IPS-NIHi7 (cell line): ENCODE measurements at regions not wholly inside any gene's neighbourhood (a gene's known extent, or its start where the extent isn't known, plus 50 kb on each side); places are given as distances from the start of the nearest gene placed in this dataset.

Experiments used
- DNase-seq: peaks from one replicate; pipeline ENCODE4 v3.0.0; 2012; ENCODE audit warnings: mixed read lengths; ENCODE audit errors: extremely low spot score

DNA sequence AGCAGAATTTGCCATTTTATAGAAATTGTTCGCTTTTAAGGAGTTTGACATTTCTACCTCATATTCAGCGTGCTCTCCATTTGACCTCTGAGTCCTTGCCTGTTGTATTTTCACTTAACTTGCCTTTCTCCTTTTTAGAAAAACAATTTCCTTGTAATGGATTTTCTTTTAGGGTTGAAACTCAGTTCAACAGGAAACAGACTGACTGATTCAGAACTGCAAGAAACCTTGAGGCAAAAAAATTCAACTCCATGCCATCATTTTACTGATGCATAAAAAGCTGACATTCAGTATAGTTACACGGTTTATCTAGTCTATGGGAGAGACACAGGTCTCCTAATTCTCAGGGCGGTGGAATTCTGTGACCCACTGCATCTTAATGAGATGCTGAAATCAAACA is 59.8 kb downstream of the MRPS30 start:
- no peak for DNase-seq

- DNase-seq: no peak
These were observed 61.2 kb downstream of the MRPS30 start for GRCh38 chr5:44869928-44870327.

GRCh38 chr5:44870430-44870829 is 61.7 kb downstream of the MRPS30 start:
- DNase-seq: no peak

- DNase-seq: no peak
These were observed 62.7 kb downstream of the MRPS30 start for GRCh38 chr5:44871401-44871800.

- DNase-seq: no peak
These were observed 67.2 kb downstream of the MRPS30 start for GRCh38 chr5:44875661-44876605.

DNA sequence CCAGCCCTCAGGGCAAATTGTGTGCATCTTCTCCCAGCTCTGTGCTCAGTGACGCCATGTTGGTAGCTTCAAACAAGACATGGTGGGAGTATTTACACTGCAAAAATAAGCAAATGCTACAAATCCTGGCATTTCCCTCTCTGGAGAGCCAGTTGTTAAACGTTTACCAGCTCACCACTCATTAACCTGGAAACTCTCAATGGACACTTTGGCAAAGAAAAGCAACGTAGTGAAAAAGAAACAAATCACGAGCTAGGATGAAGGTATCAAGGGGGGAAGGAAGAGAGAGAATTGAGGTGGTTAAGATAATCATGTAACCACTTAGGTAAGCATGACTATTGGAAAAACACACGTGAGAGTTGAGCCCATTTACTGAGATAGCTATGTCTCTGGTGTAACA is 72.5 kb downstream of the MRPS30 start:
- no peak for DNase-seq

DNA sequence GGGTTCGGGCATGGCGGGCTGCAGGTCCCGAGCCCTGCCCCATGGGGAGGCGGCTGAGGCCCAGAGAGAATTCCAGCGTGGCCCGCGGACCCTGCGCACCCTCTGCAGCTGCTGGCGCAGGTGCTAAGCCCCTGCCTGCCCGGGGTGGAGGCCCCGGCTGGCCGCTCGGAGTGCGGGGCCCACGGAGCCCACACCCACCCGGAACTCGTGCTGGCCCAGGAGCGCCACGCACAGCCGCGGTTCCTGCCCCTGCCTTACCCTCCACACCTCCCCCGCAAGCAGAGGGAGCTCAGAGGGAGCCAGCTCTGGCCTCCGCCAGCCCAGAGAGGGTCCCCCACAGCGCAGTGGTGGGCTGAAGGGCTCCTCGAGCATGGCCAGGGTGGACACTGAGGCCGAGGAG is 75.3 kb downstream of the MRPS30 start:
- no peak for DNase-seq

GRCh38 chr5:44885903-44886302 is 77.2 kb downstream of the MRPS30 start:
- no peak for DNase-seq

- DNase-seq: no peak
These were observed 79.0 kb downstream of the MRPS30 start for GRCh38 chr5:44887722-44888121.

DNA sequence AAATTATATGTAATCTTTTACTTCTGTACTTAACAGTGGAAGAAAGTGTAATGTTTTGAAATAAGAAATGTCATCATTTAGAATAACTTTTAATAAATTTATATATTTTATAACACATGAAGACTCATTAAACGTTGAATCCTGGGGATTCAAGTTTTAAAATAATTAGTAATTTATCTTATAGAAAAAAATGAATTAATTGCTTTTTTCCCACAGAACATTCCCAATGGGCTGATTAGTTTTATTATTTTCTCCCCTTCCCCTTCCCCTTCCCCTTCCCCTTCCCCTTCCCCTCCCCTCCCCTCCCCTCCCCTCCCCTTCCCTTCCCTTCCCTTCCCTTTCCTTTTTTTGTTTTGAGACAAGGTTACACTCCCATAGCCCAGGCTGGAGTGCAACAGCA is 79.7 kb downstream of the MRPS30 start:
- DNase-seq: no peak

DNA sequence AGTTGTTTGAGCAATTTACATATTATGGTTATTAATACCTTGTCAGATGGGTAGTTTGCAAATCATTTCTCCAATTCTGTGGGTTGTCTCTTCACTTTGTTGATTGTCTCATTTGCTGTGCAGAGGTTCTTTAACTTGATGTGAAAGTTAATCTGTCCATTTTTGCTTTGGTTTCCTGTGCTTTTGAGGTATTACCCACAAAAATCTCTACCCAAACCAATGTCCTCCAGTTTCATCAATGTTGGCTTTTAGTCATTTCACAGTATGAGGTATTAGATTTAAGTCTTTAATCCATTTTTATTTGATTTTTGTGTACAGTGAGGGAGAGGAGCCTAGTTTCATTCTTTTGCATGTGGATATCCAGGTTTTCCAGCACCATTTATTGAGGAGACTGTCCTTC is 82.4 kb downstream of the MRPS30 start:
- DNase-seq: no peak

DNA sequence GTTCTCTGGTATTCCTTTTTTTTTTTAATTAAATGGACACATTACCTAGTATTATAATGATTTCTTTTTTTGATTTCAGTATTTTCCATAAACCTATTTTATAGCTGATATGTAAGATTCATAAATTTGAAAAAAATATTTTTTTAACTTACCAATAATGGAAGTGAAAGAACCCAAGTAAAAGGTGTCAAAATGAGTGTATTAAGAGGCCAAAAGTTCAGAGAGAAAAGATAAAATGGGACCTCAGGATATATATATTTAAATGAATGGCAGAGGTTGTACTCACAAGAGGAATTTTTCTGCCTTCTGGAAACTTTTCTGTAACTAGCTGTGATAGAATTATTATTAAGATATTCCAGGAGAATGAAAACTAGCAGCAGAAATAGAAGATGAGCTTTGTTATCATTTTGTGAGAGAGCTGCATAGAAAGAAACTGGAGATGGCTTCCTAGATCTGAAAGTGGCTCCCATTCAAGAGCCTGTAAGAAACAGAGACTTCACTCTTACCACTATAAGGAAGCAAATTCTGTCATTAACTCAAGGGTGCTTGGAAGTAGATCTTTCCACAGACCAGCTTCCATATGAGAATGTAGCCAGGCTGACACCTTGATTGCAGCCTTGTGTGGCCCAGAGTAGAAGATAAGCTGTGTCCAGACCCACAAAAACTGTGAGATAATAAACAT is 91.7 kb downstream of the MRPS30 start:
- DNase-seq: no peak

DNA sequence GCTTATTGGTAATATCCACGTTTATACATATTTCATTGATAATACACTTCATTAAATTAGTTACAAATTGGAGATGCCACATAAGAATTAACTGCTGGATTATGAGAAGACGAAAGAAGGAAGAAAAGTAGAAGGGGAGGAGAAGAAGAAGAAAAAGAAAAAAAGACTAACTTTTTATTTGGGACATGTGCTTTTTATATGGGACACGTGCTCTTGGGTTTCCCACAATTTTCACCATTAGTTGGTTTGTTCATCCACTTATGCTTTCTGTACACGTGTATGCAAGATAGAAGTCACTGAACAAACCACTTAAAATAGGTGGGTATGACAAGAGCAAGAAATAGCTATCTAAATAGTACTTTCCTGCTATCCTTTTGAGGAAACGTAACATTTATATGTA is 98.6 kb downstream of the MRPS30 start:
- DNase-seq: no peak

DNA sequence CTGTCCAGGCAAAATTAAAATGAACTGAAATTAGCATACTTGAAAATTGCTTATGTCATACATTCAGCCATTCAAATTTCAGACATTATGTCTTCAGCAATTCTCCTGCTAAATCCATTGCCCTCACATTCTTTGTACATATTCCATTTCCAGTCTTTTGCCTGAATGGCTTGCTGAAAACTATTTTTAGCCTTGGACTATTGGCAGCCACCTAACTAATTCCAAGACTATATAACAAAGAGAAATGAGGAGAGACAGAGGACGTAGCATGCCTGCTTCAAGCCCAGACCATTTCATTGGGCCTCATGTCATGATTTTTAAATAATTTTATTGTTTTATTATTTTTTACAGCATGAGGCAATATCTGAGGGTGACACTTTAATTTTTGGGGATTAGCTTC is 100.3 kb downstream of the MRPS30 start:
- no peak for DNase-seq

DNA sequence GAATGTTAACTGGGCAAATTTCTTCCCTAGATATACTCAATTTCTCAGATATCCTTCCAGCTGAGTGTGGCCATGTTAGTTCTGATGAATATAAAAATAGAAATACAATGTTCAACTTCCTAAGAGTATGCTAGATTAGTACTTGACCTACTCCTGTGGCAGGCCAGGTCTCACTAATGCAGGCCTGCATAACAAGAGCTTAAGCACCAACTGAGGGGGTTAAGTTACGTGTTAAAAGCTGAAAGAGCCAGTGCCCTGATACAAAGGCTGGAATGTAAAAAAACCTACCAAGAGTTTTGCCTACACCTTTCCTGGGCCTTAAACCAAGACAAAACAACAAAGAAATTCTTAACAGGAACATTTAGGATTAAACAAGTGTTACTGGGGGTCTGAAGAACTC is 102.8 kb downstream of the MRPS30 start:
- DNase-seq: peak; percentile 14

DNA sequence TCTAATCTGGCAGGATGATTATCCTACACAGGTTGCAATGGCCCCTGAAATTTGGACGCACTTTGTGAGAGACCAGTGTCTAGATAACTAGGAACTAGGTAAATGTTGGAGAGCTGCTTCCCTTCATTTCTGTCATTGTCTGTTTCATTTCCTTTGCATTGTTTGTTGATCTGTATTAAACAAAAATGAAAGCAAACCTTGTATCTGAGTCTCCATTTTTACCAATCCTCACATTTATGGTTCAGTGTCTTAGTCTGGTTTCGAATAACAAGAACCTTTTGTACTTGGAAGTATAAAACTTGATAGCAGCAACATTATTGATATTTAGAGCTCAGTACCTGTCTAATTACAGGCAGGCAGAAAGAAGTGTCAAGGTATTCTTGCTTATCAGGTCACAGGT is 105.5 kb downstream of the MRPS30 start:
- no peak for DNase-seq

DNA sequence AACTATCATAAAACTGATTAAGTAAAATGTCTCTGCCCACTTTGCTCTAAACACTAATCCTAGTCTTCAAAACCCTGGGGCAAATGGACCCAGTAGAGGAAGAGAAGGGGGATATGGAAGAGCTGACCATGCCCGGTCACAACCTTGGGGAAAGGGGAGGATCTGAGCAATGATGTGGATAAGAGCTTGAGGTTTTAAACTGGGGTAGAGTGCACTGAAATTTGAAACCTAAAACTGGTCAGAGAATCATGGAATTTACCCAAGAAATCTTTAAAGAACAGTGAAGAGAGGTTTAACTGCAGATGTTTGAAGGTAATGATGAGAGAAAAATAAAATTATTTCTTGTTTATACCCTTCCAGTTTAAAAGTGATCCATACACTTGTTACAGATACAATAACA is 110.8 kb downstream of the MRPS30 start:
- DNase-seq: no peak

- no peak for DNase-seq
These were observed 118.5 kb downstream of the MRPS30 start for GRCh38 chr5:44927115-44927733.

GRCh38 chr5:44932922-44933585 is 124.3 kb downstream of the MRPS30 start:
- DNase-seq: no peak

DNA sequence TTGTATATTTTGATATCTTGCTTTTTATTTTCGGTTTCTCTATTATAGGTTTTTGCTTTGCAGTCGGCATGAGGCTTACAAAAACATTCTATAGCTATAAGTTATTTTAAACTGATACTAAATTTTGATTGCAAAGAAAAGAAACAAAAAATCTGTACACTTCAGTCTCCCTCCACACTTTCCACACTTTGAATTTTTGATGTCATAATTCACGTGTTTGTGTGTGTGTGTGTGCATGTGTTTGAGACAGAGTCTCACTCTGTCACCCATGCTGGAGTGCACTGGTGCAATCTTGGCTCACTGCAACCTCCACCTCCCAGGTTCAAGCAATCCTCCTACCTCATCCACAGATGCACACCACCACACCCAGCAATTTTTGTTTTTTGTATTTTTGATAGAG is 124.9 kb downstream of the MRPS30 start:
- DNase-seq: no peak

- DNase-seq: peak; percentile 52
These were observed 126.5 kb downstream of the MRPS30 start for GRCh38 chr5:44935262-44935661.

DNA sequence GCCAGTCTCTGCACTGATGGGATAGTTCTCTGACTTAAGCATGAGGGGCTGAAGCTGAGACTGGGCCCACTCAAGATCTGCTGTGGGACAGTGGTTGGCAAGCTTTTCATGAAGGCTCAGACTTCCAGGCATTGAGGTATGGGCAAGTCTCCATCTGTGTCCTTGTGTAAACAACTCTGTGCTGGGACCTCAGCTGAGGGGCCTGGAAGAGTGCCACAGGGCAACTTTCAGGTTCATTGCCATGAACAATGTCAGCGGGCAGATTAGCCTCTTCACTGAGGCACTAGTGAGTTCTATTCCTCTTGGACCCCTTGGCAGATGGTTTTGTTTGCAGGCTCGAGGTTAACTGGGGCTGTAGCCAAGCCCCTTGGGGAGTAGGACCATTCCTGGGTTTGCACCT is 127.1 kb downstream of the MRPS30 start:
- no peak for DNase-seq
